ENCODE measurements at regions not wholly inside any gene's neighbourhood (a gene's known extent, or its start where the extent isn't known, plus 50 kb on each side); places are given as distances from the start of the nearest gene placed in this dataset.

- DNase-seq (ENCODE audit: insufficient read length), result no peak
- TF ChIP-seq TAF1 (IDR thresholded peaks at IDR 0.05; ENCODE audit: borderline replicate concordance, low read depth, low read length) (no peak), POLR2A (IDR thresholded peaks at IDR 0.05; ENCODE audit: low read depth, low read length) (no peak), POLR2AphosphoS5 (IDR thresholded peaks at IDR 0.05; ENCODE audit: low read depth, low read length) (no peak)
- no peak for FAIRE-seq
Measured at GRCh38 chr2:117137371-117137770, 677.1 kb upstream of the DDX18 start.

GRCh38 chr2:117169036-117169765, 645.3 kb upstream of the DDX18 start:
- FAIRE-seq, result no peak
- no peak for TF ChIP-seq POLR2AphosphoS5 (IDR thresholded peaks at IDR 0.05; ENCODE audit: low read depth, low read length)
- TF ChIP-seq POLR2A (IDR thresholded peaks at IDR 0.05; ENCODE audit: low read depth, low read length), result no peak
- TF ChIP-seq TAF1 (IDR thresholded peaks at IDR 0.05; ENCODE audit: borderline replicate concordance, low read depth, low read length), result no peak
- no peak for DNase-seq (ENCODE audit: insufficient read length)

- TF ChIP-seq POLR2A (IDR thresholded peaks at IDR 0.05; ENCODE audit: low read depth, low read length) (no peak), TAF1 (IDR thresholded peaks at IDR 0.05; ENCODE audit: borderline replicate concordance, low read depth, low read length) (no peak)
- DNase-seq (ENCODE audit: insufficient read length), result no peak
- FAIRE-seq, result no peak
Measured at GRCh38 chr2:117170897-117171296, 643.6 kb upstream of the DDX18 start.

GRCh38 chr2:117179405-117179804, 635.1 kb upstream of the DDX18 start:
- no peak for FAIRE-seq
- TF ChIP-seq POLR2A (IDR thresholded peaks at IDR 0.05; ENCODE audit: low read depth, low read length) (no peak), POLR2AphosphoS5 (IDR thresholded peaks at IDR 0.05; ENCODE audit: low read depth, low read length) (no peak), TAF1 (IDR thresholded peaks at IDR 0.05; ENCODE audit: borderline replicate concordance, low read depth, low read length) (no peak)
- DNase-seq (ENCODE audit: insufficient read length), result no peak

GRCh38 chr2:117190856-117191559, 623.5 kb upstream of the DDX18 start:
- DNase-seq (ENCODE audit: insufficient read length) (no peak), FAIRE-seq (no peak)
- TF ChIP-seq TAF1 (IDR thresholded peaks at IDR 0.05; ENCODE audit: borderline replicate concordance, low read depth, low read length) (no peak), POLR2A (IDR thresholded peaks at IDR 0.05; ENCODE audit: low read depth, low read length) (no peak), POLR2AphosphoS5 (IDR thresholded peaks at IDR 0.05; ENCODE audit: low read depth, low read length) (no peak)

- TF ChIP-seq TAF1 (IDR thresholded peaks at IDR 0.05; ENCODE audit: borderline replicate concordance, low read depth, low read length), result no peak
- FAIRE-seq (no peak), DNase-seq (ENCODE audit: insufficient read length) (no peak)
Measured at GRCh38 chr2:117195381-117195780, 619.1 kb upstream of the DDX18 start.

- DNase-seq (ENCODE audit: insufficient read length) (no peak), FAIRE-seq (no peak)
- no peak for TF ChIP-seq TAF1 (IDR thresholded peaks at IDR 0.05; ENCODE audit: borderline replicate concordance, low read depth, low read length)
- no peak for TF ChIP-seq POLR2A (IDR thresholded peaks at IDR 0.05; ENCODE audit: low read depth, low read length)
- no peak for TF ChIP-seq POLR2AphosphoS5 (IDR thresholded peaks at IDR 0.05; ENCODE audit: low read depth, low read length)
Measured at GRCh38 chr2:117199511-117199910, 615.0 kb upstream of the DDX18 start.

- FAIRE-seq (no peak), DNase-seq (ENCODE audit: insufficient read length) (no peak)
- TF ChIP-seq POLR2A (IDR thresholded peaks at IDR 0.05; ENCODE audit: low read depth, low read length) (no peak), POLR2AphosphoS5 (IDR thresholded peaks at IDR 0.05; ENCODE audit: low read depth, low read length) (no peak), TAF1 (IDR thresholded peaks at IDR 0.05; ENCODE audit: borderline replicate concordance, low read depth, low read length) (no peak)
Measured at GRCh38 chr2:117212562-117212961, 601.9 kb upstream of the DDX18 start.

GRCh38 chr2:117217145-117217544, 597.3 kb upstream of the DDX18 start:
- no peak for FAIRE-seq
- TF ChIP-seq TAF1 (IDR thresholded peaks at IDR 0.05; ENCODE audit: borderline replicate concordance, low read depth, low read length) (no peak), POLR2AphosphoS5 (IDR thresholded peaks at IDR 0.05; ENCODE audit: low read depth, low read length) (no peak), POLR2A (IDR thresholded peaks at IDR 0.05; ENCODE audit: low read depth, low read length) (no peak)
- DNase-seq (ENCODE audit: insufficient read length), result no peak

- FAIRE-seq (no peak), DNase-seq (ENCODE audit: insufficient read length) (no peak)
- TF ChIP-seq POLR2A (IDR thresholded peaks at IDR 0.05; ENCODE audit: low read depth, low read length), result no peak
Measured at GRCh38 chr2:117222809-117223208, 591.7 kb upstream of the DDX18 start.

GRCh38 chr2:117232305-117232704, 582.2 kb upstream of the DDX18 start:
- no peak for TF ChIP-seq POLR2A (IDR thresholded peaks at IDR 0.05; ENCODE audit: low read depth, low read length)
- TF ChIP-seq TAF1 (IDR thresholded peaks at IDR 0.05; ENCODE audit: borderline replicate concordance, low read depth, low read length), result no peak
- no peak for TF ChIP-seq POLR2AphosphoS5 (IDR thresholded peaks at IDR 0.05; ENCODE audit: low read depth, low read length)
- FAIRE-seq, result no peak
- no peak for DNase-seq (ENCODE audit: insufficient read length)

- DNase-seq (ENCODE audit: insufficient read length) (no peak), FAIRE-seq (no peak)
- TF ChIP-seq POLR2AphosphoS5 (IDR thresholded peaks at IDR 0.05; ENCODE audit: low read depth, low read length) (no peak), POLR2A (IDR thresholded peaks at IDR 0.05; ENCODE audit: low read depth, low read length) (no peak), TAF1 (IDR thresholded peaks at IDR 0.05; ENCODE audit: borderline replicate concordance, low read depth, low read length) (no peak)
Measured at GRCh38 chr2:117257362-117257761, 557.1 kb upstream of the DDX18 start.
